SK-N-MC (cell line): ENCODE measurements at regions not wholly inside any gene's neighbourhood (a gene's known extent, or its start where the extent isn't known, plus 50 kb on each side); places are given as distances from the start of the nearest gene placed in this dataset.
"Not testable (repeated sequence)": the region's sequence is repeated elsewhere in the genome, so short reads cannot be mapped to it uniquely, and the experiment has no call there.

ENCODE experiments used
- DNase-seq: peaks from one replicate; pipeline ENCODE4 v3.0.0-alpha.2; 2011; ENCODE audit warnings: low read depth, low spot score
- H3K27ac ChIP-seq: fragments of 200-600 bp; sonication (generic); 2 replicates; pipeline ENCODE4 v1.5.1; 2016; ENCODE audit warnings: mixed run types
- H3K36me3 ChIP-seq: fragments of 200-600 bp; sonication (generic); 2 replicates; pipeline ENCODE4 v1.6.1; 2017; ENCODE audit warnings: antibody characterized with exemption, low read length, mixed read lengths; ENCODE audit not compliant: insufficient read depth
- H3K4me3 ChIP-seq: fragments of 200-600 bp; sonication (generic); 2 replicates; pipeline ENCODE4 v1.5.1; 2016
- H3K9ac ChIP-seq: fragments of 200-600 bp; sonication (generic); 2 replicates; pipeline ENCODE4 v1.8.0; 2017; ENCODE audit warnings: mixed run types, mixed read lengths; ENCODE audit not compliant: insufficient read length
- H3K9me3 ChIP-seq: fragments of 200-600 bp; sonication (generic); 2 replicates; pipeline ENCODE4 v1.6.1; 2017; ENCODE audit warnings: low read depth, mild to moderate bottlenecking, antibody characterized with exemption, low read length, moderate library complexity, mixed read lengths
- EZH2 ChIP-seq: fragments of 200-600 bp; sonication (generic); IDR thresholded peaks from one replicate; pipeline ENCODE4 v1.6.1; 2017; ENCODE audit warnings: antibody characterized with exemption
- FOXP2 ChIP-seq: optimal IDR thresholded peaks from 2 replicates; pipeline ENCODE3; 2011; ENCODE audit warnings: mild to moderate bottlenecking, moderate library complexity; ENCODE audit not compliant: insufficient read depth; ENCODE audit errors: extremely low read length, control extremely low read depth
- POLR2AphosphoS5 ChIP-seq: IDR thresholded peaks from 2 replicates; pipeline ENCODE4 v1.6.1; 2012; ENCODE audit warnings: mild to moderate bottlenecking, low read depth, low read length, borderline replicate concordance

DNA sequence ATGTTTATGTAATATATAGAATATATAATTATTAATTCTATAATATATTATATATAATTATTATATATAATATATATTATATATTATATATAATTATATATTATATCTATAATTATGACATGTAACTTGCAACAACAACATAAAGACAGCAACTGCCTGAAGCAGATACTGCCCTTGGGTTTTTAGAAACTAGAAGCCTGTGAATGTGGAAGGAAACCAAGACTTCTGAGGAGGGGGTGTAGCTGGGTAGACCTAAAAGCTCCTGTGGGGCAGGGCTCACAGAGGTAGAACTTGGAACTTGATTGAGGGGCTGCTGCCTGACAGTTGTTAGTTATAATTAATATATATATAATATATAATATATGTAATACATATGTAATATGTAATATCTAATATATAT lies 167.2 kb upstream of the SLIT2 start:
- DNase-seq: no peak
- no peak for TF ChIP-seq FOXP2
- TF ChIP-seq EZH2: no peak
- TF ChIP-seq POLR2AphosphoS5: no peak
- no peaks in the 10 kb centered on the region for H3K9me3 ChIP-seq
- H3K36me3 ChIP-seq: no peaks in the 10 kb centered on the region
- H3K4me3 ChIP-seq: no peak overlapping the region
- H3K27ac ChIP-seq: no peak overlapping the region
- no peak overlapping the region for H3K9ac ChIP-seq

DNA sequence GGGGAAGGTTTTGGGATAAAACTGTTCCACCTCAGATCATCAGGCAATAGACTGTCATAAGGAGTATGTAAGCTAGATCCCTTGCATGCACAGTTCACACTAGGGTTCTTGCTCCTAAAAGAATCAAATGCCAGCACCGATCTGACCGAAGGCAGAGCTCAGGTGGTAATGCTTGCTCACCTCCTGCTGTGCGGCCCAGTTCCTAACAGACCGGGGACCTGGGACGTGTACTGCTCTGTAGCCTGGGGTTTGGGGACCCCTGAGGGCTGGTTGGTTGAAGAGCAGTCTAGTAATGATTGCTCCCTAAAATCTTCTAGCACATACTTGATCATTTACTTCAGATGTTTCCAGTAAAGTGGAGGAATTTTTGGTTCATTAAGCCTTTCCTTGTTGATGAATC lies 173.1 kb upstream of the SLIT2 start:
- no peak for DNase-seq
- no peak overlapping the region for H3K9ac ChIP-seq
- no peaks in the 10 kb centered on the region for H3K9me3 ChIP-seq
- TF ChIP-seq POLR2AphosphoS5 (no peak), EZH2 (no peak), FOXP2 (no peak)
- no peak overlapping the region for H3K27ac ChIP-seq
- no peaks in the 10 kb centered on the region for H3K36me3 ChIP-seq
- no peak overlapping the region for H3K4me3 ChIP-seq

DNA sequence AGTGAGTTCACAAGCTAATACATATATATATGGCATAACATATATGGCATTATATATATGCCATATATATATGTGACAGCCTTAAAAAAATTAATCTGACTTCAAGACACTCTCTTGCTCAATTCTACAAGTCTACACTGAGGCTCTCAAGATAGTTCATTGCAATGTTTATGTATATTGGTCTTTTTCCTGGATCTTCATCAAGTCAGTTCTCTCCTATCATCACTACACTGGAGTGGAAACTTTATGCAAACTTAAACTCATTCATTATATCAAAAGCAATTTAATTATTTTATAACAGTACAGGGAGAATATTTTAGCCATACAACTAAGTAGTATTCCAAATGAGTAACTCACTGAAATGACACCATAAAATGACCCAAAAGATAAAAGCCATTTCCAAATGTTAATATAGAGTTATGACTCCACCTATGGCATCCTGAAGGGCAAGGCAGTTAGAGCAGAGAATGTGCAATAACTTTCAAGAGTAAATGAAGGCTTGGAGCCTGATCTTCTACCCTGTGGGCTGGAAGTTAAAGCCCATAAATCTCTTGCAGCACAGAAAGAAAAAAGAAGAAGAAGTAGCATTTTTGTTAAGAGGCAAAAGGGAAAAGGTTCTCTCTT lies 176.3 kb upstream of the SLIT2 start:
- H3K36me3 ChIP-seq: no peaks in the 10 kb centered on the region
- no peaks in the 10 kb centered on the region for H3K9me3 ChIP-seq
- no peak overlapping the region for H3K9ac ChIP-seq
- H3K27ac ChIP-seq: no peak overlapping the region
- no peak for DNase-seq
- no peak for TF ChIP-seq FOXP2
- no peak for TF ChIP-seq EZH2
- no peak for TF ChIP-seq POLR2AphosphoS5
- no peak overlapping the region for H3K4me3 ChIP-seq

DNA sequence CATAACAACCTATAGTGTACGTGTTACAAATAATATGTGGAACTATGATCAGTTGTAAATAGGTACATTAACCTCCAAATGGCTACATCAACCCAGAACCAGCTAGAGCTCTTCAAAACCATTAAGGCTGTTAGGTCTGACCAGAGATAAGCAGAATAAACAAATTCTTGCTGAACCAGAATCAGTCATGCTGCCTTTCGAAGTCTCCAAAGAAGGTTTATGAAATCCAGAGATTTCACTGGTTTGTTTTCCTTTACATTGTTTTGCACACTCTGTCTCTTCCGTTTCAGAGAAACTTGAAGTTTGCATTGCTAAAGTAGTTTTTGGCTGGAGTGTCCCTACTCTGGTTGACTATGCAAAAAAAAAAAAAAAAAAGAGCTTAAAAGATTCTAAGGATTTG lies 177.3 kb upstream of the SLIT2 start:
- no peak overlapping the region for H3K9ac ChIP-seq
- no peak overlapping the region for H3K27ac ChIP-seq
- H3K9me3 ChIP-seq: no peaks in the 10 kb centered on the region

DNA sequence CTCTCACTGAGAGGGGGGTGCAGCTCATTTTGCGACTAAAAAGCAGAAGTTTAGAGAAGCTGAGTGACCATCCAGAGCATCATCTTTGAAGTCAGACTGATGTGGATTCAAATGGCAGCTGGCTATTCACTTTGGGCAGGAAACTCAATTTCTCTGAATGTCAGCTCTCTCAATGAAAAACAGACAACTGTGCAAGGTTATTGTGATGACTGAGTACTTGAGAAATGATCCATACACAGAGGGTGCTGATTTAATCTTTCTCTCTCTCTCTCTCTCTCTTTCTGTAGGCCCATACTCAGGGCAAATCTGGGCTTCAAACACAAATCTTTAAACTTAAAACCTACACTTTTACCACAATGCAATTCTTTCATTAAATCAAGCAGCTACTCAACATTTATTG lies 185.8 kb upstream of the SLIT2 start:
- Histone ChIP-seq H3K9ac (no peak overlapping the region), H3K27ac (no peak overlapping the region), H3K4me3 (no peak overlapping the region), H3K9me3 (no peaks in the 10 kb centered on the region), H3K36me3 (no peaks in the 10 kb centered on the region)
- DNase-seq: no peak
- TF ChIP-seq FOXP2 (no peak), EZH2 (no peak), POLR2AphosphoS5 (no peak)

More for the DNA sequence above, 177.3 kb upstream of the SLIT2 start:
- DNase-seq: no peak
- H3K36me3 ChIP-seq: no peaks in the 10 kb centered on the region
- TF ChIP-seq POLR2AphosphoS5 (no peak), EZH2 (no peak), FOXP2 (no peak)
- no peak overlapping the region for H3K4me3 ChIP-seq

DNA sequence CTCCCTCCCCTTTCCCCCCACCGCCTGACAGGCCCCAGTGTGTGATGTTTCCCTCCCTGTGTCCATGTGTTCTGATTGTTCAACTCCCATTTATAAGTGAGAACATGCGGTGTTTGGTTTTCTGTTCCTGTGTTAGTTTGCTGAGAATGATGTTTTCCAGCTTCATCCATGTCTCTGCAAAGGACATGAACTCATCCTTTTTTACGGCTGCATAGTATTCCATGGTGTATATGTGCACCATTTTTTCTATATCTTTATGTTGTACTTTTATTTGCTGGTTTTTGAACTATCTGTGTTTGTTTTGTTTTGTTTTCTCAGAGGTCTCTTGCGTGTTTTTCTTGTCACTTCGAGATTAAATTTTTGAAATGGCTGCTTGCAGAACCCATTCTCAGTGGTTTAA lies 188.8 kb upstream of the SLIT2 start:
- not testable (repeated sequence) for H3K36me3 ChIP-seq, H3K9me3 ChIP-seq, H3K27ac ChIP-seq, H3K9ac ChIP-seq, DNase-seq, H3K4me3 ChIP-seq

DNA sequence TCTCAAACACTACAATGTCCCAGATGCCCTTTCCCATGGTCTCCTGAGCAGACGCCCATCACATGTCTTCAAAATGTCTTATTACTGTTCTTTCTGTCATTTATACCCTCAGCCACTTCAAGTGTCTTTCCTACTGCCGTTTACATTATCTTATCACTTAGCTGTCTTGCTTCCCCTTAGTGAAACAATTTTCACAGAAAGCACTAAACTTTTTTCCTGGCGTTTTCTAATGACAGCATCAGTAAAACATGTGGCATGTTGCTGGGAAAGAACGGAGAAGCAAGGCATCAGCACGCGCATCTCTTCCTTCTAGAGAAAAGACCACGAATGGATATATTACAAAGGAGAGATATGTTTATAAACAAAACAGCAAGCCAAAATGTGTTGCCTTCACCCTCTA lies 189.7 kb upstream of the SLIT2 start:
- TF ChIP-seq EZH2 (no peak), FOXP2 (no peak), POLR2AphosphoS5 (no peak)
- Histone ChIP-seq H3K36me3 (no peaks in the 10 kb centered on the region), H3K9me3 (no peaks in the 10 kb centered on the region), H3K27ac (no peak overlapping the region), H3K9ac (no peak overlapping the region), H3K4me3 (no peak overlapping the region)
- no peak for DNase-seq

DNA sequence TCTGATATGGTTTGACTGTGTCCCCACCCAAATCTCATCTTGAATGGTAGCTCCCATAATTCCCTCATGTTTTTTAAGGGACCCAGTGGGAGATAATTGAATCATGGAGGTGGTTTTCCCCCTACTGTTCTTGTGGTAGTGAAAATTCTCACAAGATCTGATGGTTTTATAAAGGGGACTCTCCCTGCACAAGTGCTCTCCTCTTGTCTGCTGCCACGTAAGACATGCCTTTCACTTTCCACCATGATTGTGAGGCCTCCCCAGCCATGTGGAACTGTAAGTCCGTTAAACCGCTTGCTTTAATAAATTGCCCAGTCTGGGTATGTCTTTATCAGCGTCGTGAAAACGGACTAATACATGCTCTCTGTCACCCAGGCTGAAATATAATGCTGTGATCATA lies 200.9 kb upstream of the SLIT2 start:
- no peak for DNase-seq
- TF ChIP-seq FOXP2 (no peak), EZH2 (no peak), POLR2AphosphoS5 (no peak)

DNA sequence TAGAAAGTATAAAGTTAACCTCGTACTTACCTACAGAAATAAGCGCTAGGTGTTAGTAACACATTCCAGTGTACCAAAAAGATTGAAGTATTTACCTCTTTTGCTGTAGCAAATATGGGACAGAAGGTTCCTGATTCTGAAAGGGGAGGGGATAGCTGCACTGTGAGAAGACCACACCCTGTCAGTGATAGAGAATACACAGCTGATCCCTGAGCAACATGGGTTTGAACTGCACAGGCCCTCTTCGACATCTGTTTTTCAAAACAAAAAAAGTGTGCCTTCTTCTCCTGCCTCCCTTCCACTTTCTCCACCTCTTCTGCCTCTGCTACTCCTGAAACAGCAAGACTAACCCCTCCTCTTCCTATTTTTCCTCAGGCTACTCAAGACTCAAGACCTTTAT lies 201.8 kb upstream of the SLIT2 start:
- Histone ChIP-seq H3K27ac (no peak overlapping the region), H3K9ac (no peak overlapping the region)

More for the DNA sequence above, 200.9 kb upstream of the SLIT2 start:
- Histone ChIP-seq H3K9ac (no peak overlapping the region), H3K27ac (no peak overlapping the region), H3K4me3 (no peak overlapping the region), H3K9me3 (no peaks in the 10 kb centered on the region), H3K36me3 (no peaks in the 10 kb centered on the region)

More for the DNA sequence above, 201.8 kb upstream of the SLIT2 start:
- Histone ChIP-seq H3K36me3 (no peaks in the 10 kb centered on the region), H3K9me3 (no peaks in the 10 kb centered on the region), H3K4me3 (no peak overlapping the region)
- DNase-seq: no peak
- TF ChIP-seq EZH2: no peak
- TF ChIP-seq FOXP2: no peak
- no peak for TF ChIP-seq POLR2AphosphoS5
